Brain microvascular endothelial cell (primary cell): ENCODE measurements at regions not wholly inside any gene's neighbourhood (a gene's known extent, or its start where the extent isn't known, plus 50 kb on each side); places are given as distances from the start of the nearest gene placed in this dataset.

Experiments used
- DNase-seq: peaks from one replicate; pipeline ENCODE4 v3.0.0-alpha.2; 2020
- H3K27ac ChIP-seq: fragments of 250-450 bp; sonication (Bioruptor Pico); 2 replicates; pipeline ENCODE4 v1.5.1; 2020; ENCODE audit warnings: mild to moderate bottlenecking, moderate library complexity
- H3K27me3 ChIP-seq: fragments of 250-450 bp; sonication (Bioruptor Pico); replicated peaks from 2 replicates; pipeline ENCODE4 v1.5.1; 2020; ENCODE audit warnings: mild to moderate bottlenecking
- H3K36me3 ChIP-seq: fragments of 250-450 bp; sonication (Bioruptor Pico); replicated peaks from 2 replicates; pipeline ENCODE4 v1.5.1; 2020; ENCODE audit warnings: mild to moderate bottlenecking
- H3K4me3 ChIP-seq: 2 replicates; pipeline ENCODE4 v1.5.1; 2011; ENCODE audit warnings: low read depth, mild to moderate bottlenecking, control low read depth, low read length, moderate library complexity
- in situ Hi-C: cut with HindIII; loops from 2 replicates; pipeline ENCODE4 v1.10.0; 2017; ENCODE audit warnings: low sequenced_read_pairs, low pct_ligation_motif_present
- TF ChIP-seq, protein P1 (sequence below): IDR thresholded peaks from 2 replicates; pipeline ENCODE4 v1.5.1; 2011; ENCODE audit warnings: low read depth, mild to moderate bottlenecking, moderate library complexity, low read length, control low read depth, inconsistent platforms; ENCODE audit errors: missing control alignments

GRCh38 chr10:110409926-110410325 lies 87.8 kb upstream of the DUSP5 start:
- TF ChIP-seq, protein P1, sequence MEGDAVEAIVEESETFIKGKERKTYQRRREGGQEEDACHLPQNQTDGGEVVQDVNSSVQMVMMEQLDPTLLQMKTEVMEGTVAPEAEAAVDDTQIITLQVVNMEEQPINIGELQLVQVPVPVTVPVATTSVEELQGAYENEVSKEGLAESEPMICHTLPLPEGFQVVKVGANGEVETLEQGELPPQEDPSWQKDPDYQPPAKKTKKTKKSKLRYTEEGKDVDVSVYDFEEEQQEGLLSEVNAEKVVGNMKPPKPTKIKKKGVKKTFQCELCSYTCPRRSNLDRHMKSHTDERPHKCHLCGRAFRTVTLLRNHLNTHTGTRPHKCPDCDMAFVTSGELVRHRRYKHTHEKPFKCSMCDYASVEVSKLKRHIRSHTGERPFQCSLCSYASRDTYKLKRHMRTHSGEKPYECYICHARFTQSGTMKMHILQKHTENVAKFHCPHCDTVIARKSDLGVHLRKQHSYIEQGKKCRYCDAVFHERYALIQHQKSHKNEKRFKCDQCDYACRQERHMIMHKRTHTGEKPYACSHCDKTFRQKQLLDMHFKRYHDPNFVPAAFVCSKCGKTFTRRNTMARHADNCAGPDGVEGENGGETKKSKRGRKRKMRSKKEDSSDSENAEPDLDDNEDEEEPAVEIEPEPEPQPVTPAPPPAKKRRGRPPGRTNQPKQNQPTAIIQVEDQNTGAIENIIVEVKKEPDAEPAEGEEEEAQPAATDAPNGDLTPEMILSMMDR: no peak
- in situ Hi-C loops: no loop called here
- H3K36me3 ChIP-seq: no peaks in the 10 kb centered on the region
- DNase-seq: no peak
- H3K27me3 ChIP-seq: no peaks in the 10 kb centered on the region
- no peak overlapping the region for H3K4me3 ChIP-seq
- peak overlapping the region; percentile 79 for H3K27ac ChIP-seq

DNA sequence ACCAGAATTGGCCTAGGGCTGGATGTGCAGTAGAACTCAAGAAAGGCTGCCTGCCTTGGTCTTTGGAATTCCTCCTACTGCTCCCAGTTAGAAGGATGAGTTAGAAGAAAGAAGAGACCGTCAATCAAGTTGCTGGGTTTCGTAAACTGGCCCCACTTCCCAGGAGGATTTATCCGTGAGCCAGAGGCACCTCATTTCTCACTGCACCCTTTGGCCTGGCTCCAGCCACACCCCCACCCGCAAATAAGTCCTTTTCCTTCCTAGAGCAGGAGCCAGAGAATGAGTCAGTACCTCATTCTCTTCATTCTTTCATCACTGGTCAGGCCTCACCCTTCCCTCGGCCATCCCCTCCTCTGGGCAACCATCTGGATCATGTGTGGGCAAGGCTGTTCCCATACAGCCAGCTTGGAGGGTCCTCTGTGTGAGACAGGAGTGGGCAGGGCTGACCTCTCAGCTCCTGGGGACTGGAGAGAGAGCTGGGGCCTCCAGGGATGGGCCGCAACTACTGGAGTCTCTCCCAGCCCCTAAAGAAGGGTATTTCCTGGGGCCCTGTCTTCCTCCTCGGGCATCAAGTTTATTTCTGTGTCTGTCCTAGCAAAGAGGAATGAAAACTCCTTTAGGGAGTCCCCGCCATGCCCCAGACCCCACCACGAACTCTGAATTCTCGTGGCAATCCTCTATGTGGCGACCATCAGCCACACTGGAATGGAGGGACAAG lies 87.2 kb upstream of the DUSP5 start:
- DNase-seq: peak; percentile 91
- Histone ChIP-seq H3K27me3 (no peaks in the 10 kb centered on the region), H3K4me3 (no peak overlapping the region), H3K36me3 (no peaks in the 10 kb centered on the region), H3K27ac (peak overlapping the region; percentile 79)
- in situ Hi-C loops: no loop called here
- TF ChIP-seq, protein P1: no peak

DNA sequence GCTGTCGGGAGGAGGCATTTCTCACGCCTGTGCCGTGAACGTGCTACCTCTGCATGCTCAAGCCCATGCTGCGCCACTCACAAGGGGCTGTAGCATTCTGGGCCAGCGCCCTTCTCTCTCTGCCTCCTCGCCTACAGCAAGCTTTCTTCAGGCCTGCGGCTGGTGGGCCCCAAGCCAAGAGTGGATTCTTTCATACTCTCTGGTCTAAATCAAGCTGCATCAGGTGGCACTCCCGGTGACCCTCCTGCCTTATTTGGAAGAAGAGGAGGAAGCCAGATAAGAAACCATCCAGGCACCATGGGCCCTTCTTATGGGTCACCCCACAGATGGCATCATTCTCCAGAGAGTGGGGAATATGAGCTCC lies 86.7 kb upstream of the DUSP5 start:
- H3K27ac ChIP-seq: peak overlapping the region; percentile 79
- DNase-seq: peak; percentile 74
- in situ Hi-C loops: no loop called here
- no peak overlapping the region for H3K4me3 ChIP-seq
- no peaks in the 10 kb centered on the region for H3K36me3 ChIP-seq
- no peaks in the 10 kb centered on the region for H3K27me3 ChIP-seq
- TF ChIP-seq, protein P1: no peak

- H3K27ac ChIP-seq: peak overlapping the region; percentile 62
- H3K27me3 ChIP-seq: no peaks in the 10 kb centered on the region
- in situ Hi-C loops: no loop called here
- DNase-seq: no peak
- H3K36me3 ChIP-seq: no peaks in the 10 kb centered on the region
- H3K4me3 ChIP-seq: no peak overlapping the region
- TF ChIP-seq, protein P1: no peak
These were observed 84.5 kb upstream of the DUSP5 start for GRCh38 chr10:110413049-110413783.

- in situ Hi-C loops: no loop called here
- H3K27ac ChIP-seq: peak overlapping the region; percentile 62
- no peak for DNase-seq
- no peaks in the 10 kb centered on the region for H3K27me3 ChIP-seq
- H3K4me3 ChIP-seq: no peak overlapping the region
- TF ChIP-seq, protein P1: no peak
- no peaks in the 10 kb centered on the region for H3K36me3 ChIP-seq
These were observed 83.7 kb upstream of the DUSP5 start for GRCh38 chr10:110413903-110414547.
